Karpas-422 (cell line): ENCODE measurements at regions not wholly inside any gene's neighbourhood (a gene's known extent, or its start where the extent isn't known, plus 50 kb on each side); places are given as distances from the start of the nearest gene placed in this dataset.

Experiments used
- DNase-seq: peaks from one replicate; pipeline ENCODE4 v3.0.0-alpha.2; 2015
- H2AFZ ChIP-seq: fragments of 200-600 bp; sonication (generic); 2 replicates; pipeline ENCODE4 v1.6.1; 2014; ENCODE audit warnings: antibody characterized with exemption, low read length, mixed read lengths
- H3K27ac ChIP-seq: fragments of 200-600 bp; sonication (generic); 2 replicates; pipeline ENCODE4 v1.5.1; 2014; ENCODE audit warnings: mild to moderate bottlenecking, low read length, moderate library complexity
- H3K27me3 ChIP-seq: fragments of 200-600 bp; sonication (generic); 2 replicates; pipeline ENCODE4 v1.6.1; 2014; ENCODE audit warnings: low read length, mixed read lengths
- H3K36me3 ChIP-seq: fragments of 200-600 bp; sonication (generic); 2 replicates; pipeline ENCODE4 v1.6.1; 2014; ENCODE audit warnings: low read length, mixed read lengths; ENCODE audit not compliant: insufficient read depth
- H3K4me1 ChIP-seq: fragments of 200-600 bp; sonication (generic); 2 replicates; pipeline ENCODE4 v1.6.1; 2014; ENCODE audit warnings: mild to moderate bottlenecking, low read length, mixed read lengths
- H3K4me2 ChIP-seq: fragments of 200-600 bp; sonication (generic); 2 replicates; pipeline ENCODE4 v1.6.1; 2014; ENCODE audit warnings: low read length, low read depth, mild to moderate bottlenecking; ENCODE audit not compliant: poor library complexity, severe bottlenecking
- H3K4me3 ChIP-seq: fragments of 200-600 bp; sonication (generic); 2 replicates; pipeline ENCODE4 v1.5.1; 2014; ENCODE audit warnings: mild to moderate bottlenecking, antibody characterized with exemption, low read length, mixed read lengths
- H3K79me2 ChIP-seq: fragments of 200-600 bp; sonication (generic); 2 replicates; pipeline ENCODE4 v1.6.1; 2014; ENCODE audit warnings: mild to moderate bottlenecking, low read length, mixed read lengths
- H3K9ac ChIP-seq: fragments of 200-600 bp; sonication (generic); 2 replicates; pipeline ENCODE4 v1.6.0; 2014; ENCODE audit warnings: low read length
- H3K9me2 ChIP-seq: fragments of 200-600 bp; sonication (generic), shearing (Covaris generic); replicated peaks from 2 replicates; pipeline ENCODE4 v1.6.0; 2014; ENCODE audit warnings: mild to moderate bottlenecking, low read length, moderate library complexity; ENCODE audit not compliant: insufficient read depth
- H3K9me3 ChIP-seq: fragments of 300-700, 200-600 bp; sonication (generic); 2 replicates; pipeline ENCODE4 v1.6.1; 2014; ENCODE audit warnings: low read length, mixed read lengths
- H4K20me1 ChIP-seq: fragments of 200-600 bp; sonication (generic); 2 replicates; pipeline ENCODE4 v1.6.1; 2014; ENCODE audit warnings: mild to moderate bottlenecking, antibody characterized with exemption, low read length, low read depth; ENCODE audit not compliant: insufficient read depth

- H4K20me1 ChIP-seq: no peaks in the 10 kb centered on the region
- no peak overlapping the region for H3K4me2 ChIP-seq
- H3K27ac ChIP-seq: no peak overlapping the region
- no peak overlapping the region for H3K4me3 ChIP-seq
- peaks cover 14% of the 10 kb centered on the region for H3K9me3 ChIP-seq
- no peaks in the 10 kb centered on the region for H3K36me3 ChIP-seq
- no peak overlapping the region for H3K9ac ChIP-seq
- H3K9me2 ChIP-seq: no peaks in the 10 kb centered on the region
- DNase-seq: no peak
- H3K4me1 ChIP-seq: no peaks in the 10 kb centered on the region
- no peaks in the 10 kb centered on the region for H3K79me2 ChIP-seq
- H3K27me3 ChIP-seq: no peaks in the 10 kb centered on the region
- no peak overlapping the region for H2AFZ ChIP-seq
These were observed 698.7 kb upstream of the ARGLU1 start for GRCh38 chr13:107266657-107267056.

DNA sequence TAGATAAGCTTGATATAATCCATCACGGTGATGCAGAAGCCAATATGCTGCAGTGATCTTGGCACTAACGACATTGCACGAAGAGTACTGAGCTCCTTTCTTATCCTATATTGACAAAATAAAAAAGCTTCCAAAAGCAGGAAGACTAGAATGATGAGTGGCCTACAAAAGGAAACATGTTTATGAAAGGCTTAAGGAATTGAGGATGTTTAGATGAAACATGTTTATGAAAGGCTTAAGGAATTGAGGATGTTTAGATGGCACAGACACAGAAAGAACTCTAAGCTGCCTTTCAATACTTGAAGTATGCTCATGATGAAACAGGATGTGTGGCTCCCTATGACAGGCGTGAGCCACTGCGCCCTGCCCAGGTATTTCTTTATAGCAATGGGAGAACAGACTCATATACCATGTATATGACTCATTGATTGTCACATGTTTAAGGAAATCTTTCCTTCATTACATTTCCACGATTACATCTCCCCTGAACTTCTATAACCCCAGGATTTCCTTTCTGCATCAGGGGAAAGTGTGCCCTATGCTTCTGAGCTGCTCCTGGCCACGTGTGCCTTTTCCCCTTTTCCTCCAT, 690.8 kb upstream of the ARGLU1 start:
- Histone ChIP-seq H3K9me3 (peaks cover 13% of the 10 kb centered on the region), H3K4me3 (no peak overlapping the region), H4K20me1 (no peaks in the 10 kb centered on the region), H3K36me3 (no peaks in the 10 kb centered on the region), H3K27me3 (no peaks in the 10 kb centered on the region), H3K9me2 (no peaks in the 10 kb centered on the region), H2AFZ (no peak overlapping the region), H3K79me2 (no peaks in the 10 kb centered on the region), H3K4me2 (no peak overlapping the region), H3K4me1 (no peaks in the 10 kb centered on the region), H3K27ac (no peak overlapping the region), H3K9ac (no peak overlapping the region)
- DNase-seq: no peak

GRCh38 chr13:107254392-107254791, 686.5 kb upstream of the ARGLU1 start:
- no peak overlapping the region for H3K4me3 ChIP-seq
- no peak overlapping the region for H3K4me2 ChIP-seq
- H3K36me3 ChIP-seq: no peaks in the 10 kb centered on the region
- H3K9me3 ChIP-seq: peaks cover 7% of the 10 kb centered on the region; the same call in 1 of the 2 replicates
- H3K4me1 ChIP-seq: no peaks in the 10 kb centered on the region
- DNase-seq: no peak
- no peak overlapping the region for H3K27ac ChIP-seq
- no peaks in the 10 kb centered on the region for H4K20me1 ChIP-seq
- no peaks in the 10 kb centered on the region for H3K27me3 ChIP-seq
- no peaks in the 10 kb centered on the region for H3K9me2 ChIP-seq
- H3K9ac ChIP-seq: no peak overlapping the region
- H2AFZ ChIP-seq: no peak overlapping the region
- H3K79me2 ChIP-seq: no peaks in the 10 kb centered on the region

GRCh38 chr13:107252428-107252827, 684.5 kb upstream of the ARGLU1 start:
- H3K27me3 ChIP-seq: no peaks in the 10 kb centered on the region
- H3K4me1 ChIP-seq: no peaks in the 10 kb centered on the region
- H3K9me3 ChIP-seq: peaks cover 7% of the 10 kb centered on the region; the same call in 1 of the 2 replicates
- no peak overlapping the region for H3K4me2 ChIP-seq
- no peaks in the 10 kb centered on the region for H3K36me3 ChIP-seq
- no peak overlapping the region for H3K27ac ChIP-seq
- H3K4me3 ChIP-seq: no peak overlapping the region
- no peaks in the 10 kb centered on the region for H4K20me1 ChIP-seq
- H2AFZ ChIP-seq: no peak overlapping the region
- DNase-seq: no peak
- H3K9me2 ChIP-seq: no peaks in the 10 kb centered on the region
- H3K9ac ChIP-seq: no peak overlapping the region
- no peaks in the 10 kb centered on the region for H3K79me2 ChIP-seq

DNA sequence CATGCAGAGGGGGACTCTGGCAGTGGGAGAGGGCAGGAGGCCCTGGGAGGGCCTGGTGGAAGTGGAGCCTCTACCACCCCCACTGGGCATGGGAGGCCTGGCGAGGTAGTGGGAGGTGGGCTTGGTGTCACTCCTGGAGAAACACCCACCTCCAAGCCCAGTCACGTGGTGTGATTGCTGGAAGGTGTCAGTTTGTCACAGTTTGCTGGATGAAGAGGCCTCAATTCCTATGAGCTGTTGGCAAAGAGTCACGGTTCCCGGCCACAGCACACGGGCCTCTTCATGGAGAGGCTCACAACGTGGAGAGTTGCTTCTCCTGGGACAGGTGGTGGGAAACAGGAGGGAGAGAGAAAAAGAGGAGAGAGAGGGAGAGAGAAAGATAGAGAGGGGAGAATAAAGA, 684.1 kb upstream of the ARGLU1 start:
- H3K4me3 ChIP-seq: no peak overlapping the region
- no peak overlapping the region for H3K9ac ChIP-seq
- H3K36me3 ChIP-seq: no peaks in the 10 kb centered on the region
- peaks cover 7% of the 10 kb centered on the region; the same call in 1 of the 2 replicates for H3K9me3 ChIP-seq
- H3K27ac ChIP-seq: no peak overlapping the region
- no peak overlapping the region for H2AFZ ChIP-seq
- no peaks in the 10 kb centered on the region for H3K79me2 ChIP-seq
- no peak for DNase-seq
- no peak overlapping the region for H3K4me2 ChIP-seq
- H4K20me1 ChIP-seq: no peaks in the 10 kb centered on the region
- H3K4me1 ChIP-seq: no peaks in the 10 kb centered on the region
- H3K9me2 ChIP-seq: no peaks in the 10 kb centered on the region
- H3K27me3 ChIP-seq: no peaks in the 10 kb centered on the region

GRCh38 chr13:107251341-107251740, 683.4 kb upstream of the ARGLU1 start:
- no peaks in the 10 kb centered on the region for H3K79me2 ChIP-seq
- no peaks in the 10 kb centered on the region for H3K27me3 ChIP-seq
- H3K4me1 ChIP-seq: no peaks in the 10 kb centered on the region
- no peak overlapping the region for H2AFZ ChIP-seq
- no peak overlapping the region for H3K4me3 ChIP-seq
- H4K20me1 ChIP-seq: no peaks in the 10 kb centered on the region
- DNase-seq: no peak
- H3K9me2 ChIP-seq: no peaks in the 10 kb centered on the region
- H3K36me3 ChIP-seq: no peaks in the 10 kb centered on the region
- H3K9ac ChIP-seq: no peak overlapping the region
- no peak overlapping the region for H3K27ac ChIP-seq
- peaks cover 6% of the 10 kb centered on the region; the same call in 1 of the 2 replicates for H3K9me3 ChIP-seq
- no peak overlapping the region for H3K4me2 ChIP-seq

DNA sequence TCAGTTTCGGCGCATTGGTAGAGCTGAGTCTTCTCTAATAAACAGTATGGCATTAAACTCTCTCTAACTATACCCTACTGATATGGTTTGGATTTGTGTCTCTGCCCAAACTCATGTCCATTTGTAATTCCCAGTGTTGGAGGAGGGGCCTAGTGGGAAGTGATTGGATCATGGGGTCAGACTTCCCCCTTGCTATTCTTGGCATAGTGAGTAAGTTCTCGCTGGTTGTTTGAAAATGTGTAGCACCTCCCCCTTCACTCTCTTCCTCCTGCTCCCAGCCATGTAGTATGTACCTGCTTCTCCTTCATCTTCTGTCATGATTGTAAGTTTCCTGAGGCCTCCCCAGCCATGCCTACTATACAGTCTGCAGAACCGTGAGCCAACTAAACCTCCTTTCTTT, 682.7 kb upstream of the ARGLU1 start:
- no peaks in the 10 kb centered on the region for H3K9me2 ChIP-seq
- H3K79me2 ChIP-seq: no peaks in the 10 kb centered on the region
- H3K4me1 ChIP-seq: no peaks in the 10 kb centered on the region
- no peak for DNase-seq
- H3K27ac ChIP-seq: no peak overlapping the region
- no peaks in the 10 kb centered on the region for H4K20me1 ChIP-seq
- no peak overlapping the region for H2AFZ ChIP-seq
- no peak overlapping the region for H3K4me2 ChIP-seq
- no peaks in the 10 kb centered on the region for H3K36me3 ChIP-seq
- H3K9me3 ChIP-seq: peaks cover 3% of the 10 kb centered on the region; the same call in 1 of the 2 replicates
- H3K27me3 ChIP-seq: no peaks in the 10 kb centered on the region
- H3K4me3 ChIP-seq: no peak overlapping the region
- H3K9ac ChIP-seq: no peak overlapping the region

DNA sequence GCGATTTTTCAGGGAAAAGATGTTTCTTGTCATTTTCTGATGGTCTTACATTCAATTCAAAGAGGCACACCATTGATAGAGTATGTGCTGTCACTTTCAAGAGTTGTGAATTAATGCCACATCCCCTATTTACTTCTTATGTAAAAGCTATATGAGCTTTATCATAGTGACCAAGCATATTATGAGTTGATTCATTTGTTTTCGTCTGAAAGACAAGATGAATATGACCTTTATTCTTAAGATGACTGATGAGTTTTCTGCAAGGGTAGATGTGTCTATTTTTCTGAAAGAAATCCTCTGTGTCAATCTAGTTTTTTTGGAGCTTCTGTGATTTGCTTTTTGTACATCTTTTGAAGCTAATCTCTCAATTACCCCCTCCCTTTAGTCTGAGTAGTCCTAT, 676.3 kb upstream of the ARGLU1 start:
- Histone ChIP-seq H3K79me2 (no peaks in the 10 kb centered on the region), H3K4me2 (no peak overlapping the region), H3K4me1 (no peaks in the 10 kb centered on the region), H3K27me3 (no peaks in the 10 kb centered on the region), H3K9ac (no peak overlapping the region), H3K36me3 (no peaks in the 10 kb centered on the region), H3K9me3 (peaks cover 11% of the 10 kb centered on the region), H3K4me3 (no peak overlapping the region), H2AFZ (no peak overlapping the region), H3K27ac (no peak overlapping the region), H3K9me2 (no peaks in the 10 kb centered on the region), H4K20me1 (no peaks in the 10 kb centered on the region)
- no peak for DNase-seq

DNA sequence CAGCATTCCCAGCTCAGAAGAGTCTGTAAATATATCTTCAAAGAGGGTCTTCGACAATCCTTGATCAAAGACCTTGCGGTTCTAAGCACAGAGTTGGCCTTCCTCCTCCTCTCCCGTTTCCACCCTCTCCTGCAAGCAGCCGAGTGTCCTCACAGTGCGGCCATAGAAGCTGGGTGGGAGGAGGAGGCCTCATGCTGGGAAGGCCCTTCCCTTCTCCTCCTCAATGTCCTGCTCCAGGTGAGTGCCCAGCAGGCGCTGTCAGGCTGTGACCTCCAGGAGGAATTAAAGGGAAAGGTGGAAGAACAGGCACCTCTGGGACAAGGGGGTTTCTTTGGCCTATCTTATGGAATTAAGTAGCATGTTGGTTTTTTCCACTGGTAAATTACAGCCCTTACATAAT, 674.2 kb upstream of the ARGLU1 start:
- no peaks in the 10 kb centered on the region for H3K27me3 ChIP-seq
- no peak overlapping the region for H2AFZ ChIP-seq
- no peaks in the 10 kb centered on the region for H3K4me1 ChIP-seq
- no peak for DNase-seq
- H3K9me2 ChIP-seq: no peaks in the 10 kb centered on the region
- H3K4me3 ChIP-seq: no peak overlapping the region
- no peak overlapping the region for H3K4me2 ChIP-seq
- no peak overlapping the region for H3K27ac ChIP-seq
- peaks cover 11% of the 10 kb centered on the region for H3K9me3 ChIP-seq
- H4K20me1 ChIP-seq: no peaks in the 10 kb centered on the region
- no peak overlapping the region for H3K9ac ChIP-seq
- no peaks in the 10 kb centered on the region for H3K36me3 ChIP-seq
- no peaks in the 10 kb centered on the region for H3K79me2 ChIP-seq
